ENCODE measurements at regions not wholly inside any gene's neighbourhood (a gene's known extent, or its start where the extent isn't known, plus 50 kb on each side); places are given as distances from the start of the nearest gene placed in this dataset.

DNA sequence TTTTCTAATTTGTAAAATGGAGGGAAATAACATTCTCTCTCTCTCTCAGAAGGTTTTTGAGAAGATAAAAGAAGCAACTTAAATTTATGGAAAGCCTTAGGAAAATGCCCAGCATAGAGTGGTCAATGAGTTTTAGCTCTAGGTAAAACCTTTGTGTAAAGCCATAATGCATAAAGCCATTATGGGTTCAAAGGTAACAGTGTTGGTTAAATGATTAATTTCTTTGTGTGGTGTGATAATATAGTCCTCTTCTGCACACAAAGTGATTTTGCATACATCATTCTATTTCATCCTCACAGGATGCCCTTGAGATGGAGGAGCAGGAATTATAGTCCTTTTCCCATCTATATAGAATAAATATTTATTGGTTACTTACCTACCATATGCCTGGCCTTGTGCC is 602.9 kb downstream of the CSNK1G3 start:
- no peak for TF ChIP-seq RBBP5 (IDR thresholded peaks at IDR 0.05; ENCODE audit: borderline replicate concordance, insufficient read depth, low read length, poor library complexity, severe bottlenecking)
- no peak for TF ChIP-seq ZNF354B (CRISPR knock-in tag; IDR thresholded peaks at IDR 0.05)
- no peak for TF ChIP-seq CHD4 (IDR thresholded peaks at IDR 0.05; ENCODE audit: insufficient read depth, insufficient replicate concordance, low read depth, low read length, poor library complexity, severe bottlenecking)
- no peak for TF ChIP-seq ADNP (tag; IDR thresholded peaks at IDR 0.05)

Measured in K562 (cell line).